Calu3 (cell line): ENCODE measurements at regions not wholly inside any gene's neighbourhood (a gene's known extent, or its start where the extent isn't known, plus 50 kb on each side); places are given as distances from the start of the nearest gene placed in this dataset.

ENCODE experiments used
- BruUV-seq: library from RNA; stranded (reverse); fragments of 400-500 nt; replicated peaks from 2 replicates; lab custom pipeline; 2021; lab: Mats Ljungman, UMichigan
- CTCF ChIA-PET: fragments of 300-600 bp; sonication (Branson Sonifier 250); formaldehyde crosslinking; loops from one replicate; lab custom pipeline; 2022; ENCODE audit warnings: antibody characterized with exemption; lab: Charles Lee
- DNase-seq: peaks from one replicate; pipeline ENCODE4 v3.0.0; 2022
- H3K27ac Mint-ChIP-seq: one replicate; pipeline ENCODE4 v1.8.0; 2022; ENCODE audit warnings: mixed read lengths; ENCODE audit not compliant: unreplicated experiment
- H3K27me3 Mint-ChIP-seq: one replicate; pipeline ENCODE4 v1.8.0; 2022; ENCODE audit warnings: mixed read lengths; ENCODE audit not compliant: unreplicated experiment
- H3K36me3 Mint-ChIP-seq: one replicate; pipeline ENCODE4 v1.8.0; 2022; ENCODE audit warnings: mild to moderate bottlenecking, moderate library complexity, mixed read lengths; ENCODE audit not compliant: insufficient read depth, unreplicated experiment
- H3K4me1 Mint-ChIP-seq: one replicate; pipeline ENCODE4 v1.8.0; 2022; ENCODE audit warnings: mild to moderate bottlenecking, low read depth, mixed read lengths; ENCODE audit not compliant: unreplicated experiment
- H3K4me3 Mint-ChIP-seq: one replicate; pipeline ENCODE4 v1.8.0; 2022; ENCODE audit warnings: mild to moderate bottlenecking, low read depth, moderate library complexity, mixed read lengths; ENCODE audit not compliant: unreplicated experiment
- H3K9me3 Mint-ChIP-seq: one replicate; pipeline ENCODE4 v1.8.0; 2022; ENCODE audit warnings: low read depth, mixed read lengths; ENCODE audit not compliant: unreplicated experiment
- intact Hi-C: fragments of 100-400 bp; cut with micrococcal nuclease; formaldehyde crosslinking; loops from one replicate; pipeline ENCODE4 v1.10.0; 2022; ENCODE audit not compliant: unreplicated experiment
- TF ChIP-seq, protein P1 (sequence below): fragments of 200-600 bp; IDR thresholded peaks from one replicate; pipeline ENCODE4 v1.8.0; 2022; ENCODE audit warnings: antibody characterized with exemption; ENCODE audit not compliant: unreplicated experiment

DNA sequence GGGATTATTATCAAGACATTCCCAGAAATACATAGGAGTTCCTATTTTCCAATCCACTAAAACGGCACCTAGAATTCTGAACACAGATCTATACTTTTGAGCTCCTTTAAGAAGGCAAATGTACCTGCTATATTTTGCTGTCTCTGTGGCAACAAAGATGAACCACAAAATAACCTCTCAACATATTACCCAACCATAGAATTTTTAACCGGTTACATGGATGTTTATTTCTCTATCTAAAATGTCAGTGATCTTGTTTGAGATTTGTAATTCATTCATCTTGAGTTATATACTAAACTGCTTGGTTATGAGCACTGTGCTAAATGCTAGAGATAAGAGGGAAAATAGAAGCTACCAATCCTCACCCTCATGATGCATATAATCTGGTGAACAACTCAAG, 117.5 kb upstream of the HMGCLL1 start:
- no peaks in the 10 kb centered on the region for H3K27me3 Mint-ChIP-seq
- no peak overlapping the region for H3K27ac Mint-ChIP-seq
- H3K4me1 Mint-ChIP-seq = no peaks in the 10 kb centered on the region
- no peak overlapping the region for H3K4me3 Mint-ChIP-seq
- DNase-seq = no peak
- intact Hi-C loops = no loop called here
- no peaks in the 10 kb centered on the region for H3K36me3 Mint-ChIP-seq
- BruUV-seq = no TSS peak
- no peaks in the 10 kb centered on the region for H3K9me3 Mint-ChIP-seq
- TF ChIP-seq, protein P1, sequence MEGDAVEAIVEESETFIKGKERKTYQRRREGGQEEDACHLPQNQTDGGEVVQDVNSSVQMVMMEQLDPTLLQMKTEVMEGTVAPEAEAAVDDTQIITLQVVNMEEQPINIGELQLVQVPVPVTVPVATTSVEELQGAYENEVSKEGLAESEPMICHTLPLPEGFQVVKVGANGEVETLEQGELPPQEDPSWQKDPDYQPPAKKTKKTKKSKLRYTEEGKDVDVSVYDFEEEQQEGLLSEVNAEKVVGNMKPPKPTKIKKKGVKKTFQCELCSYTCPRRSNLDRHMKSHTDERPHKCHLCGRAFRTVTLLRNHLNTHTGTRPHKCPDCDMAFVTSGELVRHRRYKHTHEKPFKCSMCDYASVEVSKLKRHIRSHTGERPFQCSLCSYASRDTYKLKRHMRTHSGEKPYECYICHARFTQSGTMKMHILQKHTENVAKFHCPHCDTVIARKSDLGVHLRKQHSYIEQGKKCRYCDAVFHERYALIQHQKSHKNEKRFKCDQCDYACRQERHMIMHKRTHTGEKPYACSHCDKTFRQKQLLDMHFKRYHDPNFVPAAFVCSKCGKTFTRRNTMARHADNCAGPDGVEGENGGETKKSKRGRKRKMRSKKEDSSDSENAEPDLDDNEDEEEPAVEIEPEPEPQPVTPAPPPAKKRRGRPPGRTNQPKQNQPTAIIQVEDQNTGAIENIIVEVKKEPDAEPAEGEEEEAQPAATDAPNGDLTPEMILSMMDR = no peak
- CTCF ChIA-PET = no interaction called here

DNA sequence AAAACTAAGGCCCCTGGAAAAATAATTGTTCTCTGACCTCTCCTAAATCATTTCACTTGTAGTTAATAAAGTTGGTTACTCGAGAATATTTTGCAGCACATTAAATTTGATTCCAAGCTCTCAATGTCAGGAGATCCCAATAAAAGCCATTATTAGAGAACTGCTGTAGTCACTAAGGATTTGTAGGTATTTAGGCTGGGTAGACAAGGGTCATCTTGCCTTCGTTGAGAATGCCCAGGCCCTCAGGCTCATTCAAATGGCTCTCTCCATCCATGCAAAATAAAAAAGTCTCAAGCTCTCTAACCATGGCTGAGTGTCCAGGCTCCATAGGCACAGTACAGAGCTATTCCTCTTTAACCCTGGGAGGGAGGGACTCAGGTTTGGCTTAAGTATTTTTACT, 117.0 kb upstream of the HMGCLL1 start:
- Mint-ChIP-seq H3K4me1 (no peaks in the 10 kb centered on the region), H3K4me3 (no peak overlapping the region), H3K27me3 (no peaks in the 10 kb centered on the region), H3K36me3 (no peaks in the 10 kb centered on the region), H3K27ac (no peak overlapping the region), H3K9me3 (no peaks in the 10 kb centered on the region)
- intact Hi-C loops = no loop called here
- TF ChIP-seq, protein P1 = no peak
- BruUV-seq = no TSS peak
- DNase-seq = no peak
- CTCF ChIA-PET = no interaction called here

DNA sequence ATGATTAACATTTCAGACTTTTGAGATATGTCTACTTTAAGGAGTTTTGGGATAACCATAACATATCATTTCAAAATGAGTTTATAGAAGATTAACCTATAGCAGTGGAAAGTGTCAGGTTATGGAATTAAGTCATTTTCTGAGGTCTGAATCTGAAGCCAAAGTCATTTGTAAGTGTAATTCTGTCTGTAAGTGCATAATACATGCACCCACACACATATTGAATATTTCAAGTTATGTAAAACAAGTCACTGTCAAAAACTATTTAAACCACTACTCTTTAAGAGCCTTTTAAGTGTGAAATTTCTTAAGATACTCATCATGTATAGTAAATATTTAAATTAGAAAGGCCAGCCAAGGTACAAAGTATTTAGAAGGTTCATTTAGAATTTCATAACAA, 115.8 kb upstream of the HMGCLL1 start:
- H3K9me3 Mint-ChIP-seq = no peaks in the 10 kb centered on the region
- no TSS peak for BruUV-seq
- intact Hi-C loops = no loop called here
- no peaks in the 10 kb centered on the region for H3K27me3 Mint-ChIP-seq
- H3K4me3 Mint-ChIP-seq = no peak overlapping the region
- H3K4me1 Mint-ChIP-seq = no peaks in the 10 kb centered on the region
- H3K27ac Mint-ChIP-seq = no peak overlapping the region
- no peak for DNase-seq
- TF ChIP-seq, protein P1 = no peak
- CTCF ChIA-PET = no interaction called here
- no peaks in the 10 kb centered on the region for H3K36me3 Mint-ChIP-seq

DNA sequence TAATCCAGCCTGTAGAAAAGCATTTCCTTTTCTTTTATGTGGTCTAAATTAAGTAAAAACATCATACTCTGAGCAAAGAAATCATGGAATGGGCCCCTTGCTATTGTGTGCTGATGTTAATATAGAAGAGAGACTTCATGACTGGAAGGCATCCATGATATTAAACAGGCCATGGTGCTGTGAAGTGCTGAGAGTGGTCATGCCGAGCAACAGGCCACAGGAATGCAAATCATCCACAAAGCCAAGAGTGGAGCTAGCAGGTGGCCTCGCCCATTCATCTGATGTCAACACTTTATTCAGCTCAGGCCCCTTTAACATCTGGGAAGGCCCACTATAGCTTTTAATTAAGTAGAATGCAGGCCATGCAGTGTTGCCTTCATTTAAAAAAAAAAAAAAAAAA, 115.2 kb upstream of the HMGCLL1 start:
- H3K9me3 Mint-ChIP-seq = no peaks in the 10 kb centered on the region
- TF ChIP-seq, protein P1 = no peak
- H3K27ac Mint-ChIP-seq = no peak overlapping the region
- intact Hi-C loops = no loop called here
- no peaks in the 10 kb centered on the region for H3K27me3 Mint-ChIP-seq
- no peaks in the 10 kb centered on the region for H3K4me1 Mint-ChIP-seq
- CTCF ChIA-PET = interaction anchor here (0.6 to 0.7 kb wide), 3 partner anchors 662 to 1302 kb away, joined by 3 to 4 read pairs (median 4); no protein-coding TSS in a partner anchor
- H3K4me3 Mint-ChIP-seq = no peak overlapping the region
- no TSS peak for BruUV-seq
- H3K36me3 Mint-ChIP-seq = no peaks in the 10 kb centered on the region
- DNase-seq = peak; percentile 32
